H1 (cell line): ENCODE measurements at regions not wholly inside any gene's neighbourhood (a gene's known extent, or its start where the extent isn't known, plus 50 kb on each side); places are given as distances from the start of the nearest gene placed in this dataset.

Experiments used
- CTCF ChIA-PET: fragments of 300-600 bp; sonication (Branson Sonifier 250); formaldehyde crosslinking; loops from one replicate; lab custom pipeline; 2021; ENCODE audit not compliant: partially characterized antibody; lab: Charles Lee
- POLR2A ChIA-PET: fragments of 300-600 bp; sonication (Branson Sonifier 250); formaldehyde crosslinking; loops from one replicate; lab custom pipeline; 2021; ENCODE audit warnings: inconsistent platforms; ENCODE audit not compliant: partially characterized antibody; lab: Charles Lee
- DNase-seq, 2 experiments: peaks; one replicate each; pipeline versions ENCODE4 v3.0.0 to v3.0.0-alpha.2; 2010 to 2022; ENCODE audit warnings: low spot score in 2 of 2, low read depth in 1 of 2, mixed read lengths in 1 of 2
- FAIRE-seq: peaks from 2 replicates; lab custom pipeline; 2011; peaks lifted over from hg19 to GRCh38; lab: Jason Lieb, UNC
- H2AFZ ChIP-seq: 2 replicates; pipeline ENCODE4 v1.8.1; 2012; ENCODE audit warnings: low read length, inconsistent platforms
- H2AK5ac ChIP-seq: 2 replicates; pipeline ENCODE4 v1.6.1; 2013; ENCODE audit warnings: low read depth, low read length
- H2BK120ac ChIP-seq: replicated peaks from 2 replicates; pipeline ENCODE3; 2013; ENCODE audit warnings: low read depth, low read length, inconsistent platforms
- H2BK12ac ChIP-seq: 2 replicates; pipeline ENCODE4 v1.6.1; 2013; ENCODE audit warnings: low read depth, low read length
- H2BK15ac ChIP-seq: 2 replicates; pipeline ENCODE4 v1.6.1; 2013; ENCODE audit warnings: low read length
- H2BK20ac ChIP-seq: 2 replicates; pipeline ENCODE4 v1.6.1; 2013; ENCODE audit warnings: low read length
- H2BK5ac ChIP-seq: 2 replicates; pipeline ENCODE4 v1.6.1; 2013; ENCODE audit warnings: low read depth, low read length
- H3K14ac ChIP-seq: 2 replicates; pipeline ENCODE4 v1.6.1; 2013; ENCODE audit warnings: inconsistent platforms; ENCODE audit not compliant: insufficient read length
- H3K18ac ChIP-seq: 2 replicates; pipeline ENCODE4 v1.6.1; 2013; ENCODE audit warnings: low read length; ENCODE audit errors: extremely low read depth
- H3K23ac ChIP-seq: 2 replicates; pipeline ENCODE4 v1.6.1; 2013; ENCODE audit warnings: inconsistent platforms; ENCODE audit not compliant: insufficient read length
- H3K23me2 ChIP-seq: 2 replicates; pipeline ENCODE4 v1.6.1; 2013; ENCODE audit warnings: low read depth, low read length
- H3K27ac ChIP-seq: 2 replicates; pipeline ENCODE4 v1.6.1; 2011; ENCODE audit warnings: low read depth, low read length, inconsistent platforms
- H3K27me3 ChIP-seq, 4 experiments: replicated peaks in 1 of 4; 1 replicate in 1 of 4; 2 replicates in 3 of 4; pipeline versions ENCODE4 v1.6.1 to v1.8.1; 2011 to 2013; ENCODE audit warnings: low read length in 3 of 4, mild to moderate bottlenecking in 3 of 4, inconsistent platforms in 2 of 4, mixed read lengths in 2 of 4, moderate library complexity in 1 of 4; ENCODE audit not compliant: control insufficient read depth in 3 of 4, insufficient read depth in 3 of 4; ENCODE audit errors: extremely low read depth in 1 of 4
- H3K36me3 ChIP-seq, 4 experiments: 2 replicates each; pipeline versions ENCODE4 v1.6.1 to v1.8.1; 2011 to 2013; ENCODE audit warnings: mild to moderate bottlenecking in 4 of 4, low read length in 3 of 4, moderate library complexity in 2 of 4, control low read depth in 1 of 4, inconsistent platforms in 1 of 4; ENCODE audit not compliant: insufficient read depth in 4 of 4, control insufficient read depth in 2 of 4
- H3K4ac ChIP-seq: replicated peaks from 2 replicates; pipeline ENCODE3; 2013; ENCODE audit warnings: low read length, low read depth, mixed read lengths, inconsistent platforms; ENCODE audit not compliant: insufficient read length
- H3K4me1 ChIP-seq, 4 experiments: replicated peaks in 1 of 4; 1 replicate in 1 of 4; 2 replicates in 3 of 4; pipeline versions ENCODE4 v1.6.1 to v1.8.1; 2011 to 2013; ENCODE audit warnings: low read length in 3 of 4, inconsistent platforms in 2 of 4, mixed read lengths in 1 of 4; ENCODE audit not compliant: insufficient read depth in 4 of 4, control insufficient read depth in 3 of 4
- H3K4me2 ChIP-seq, 2 experiments: 2 replicates each; pipeline versions ENCODE4 v1.6.1 to v1.8.1; 2011 to 2013; ENCODE audit warnings: low read depth in 2 of 2, low read length in 2 of 2, control low read depth in 1 of 2, inconsistent platforms in 1 of 2, mild to moderate bottlenecking in 1 of 2; ENCODE audit not compliant: insufficient read depth in 1 of 2
- H3K4me3 ChIP-seq, 4 experiments: fragments of 200-600, 300-600 bp in 1 of 4; sonication (generic), shearing (Covaris generic), sonication (Bioruptor Twin) in 1 of 4; 2 replicates each; pipeline versions ENCODE4 v1.5.1 to v1.8.1; 2011 to 2016; ENCODE audit warnings: low read length in 4 of 4, low read depth in 3 of 4, control low read depth in 2 of 4, inconsistent platforms in 2 of 4, mild to moderate bottlenecking in 2 of 4, mixed read lengths in 1 of 4, moderate library complexity in 1 of 4; ENCODE audit not compliant: insufficient read depth in 2 of 4; ENCODE audit errors: extremely low read depth in 1 of 4
- H3K56ac ChIP-seq: replicated peaks from 2 replicates; pipeline ENCODE3; 2013; ENCODE audit warnings: low read depth, mild to moderate bottlenecking, mixed read lengths, low read length, inconsistent platforms; ENCODE audit not compliant: insufficient read length
- H3K79me1 ChIP-seq: 2 replicates; pipeline ENCODE4 v1.6.1; 2013; ENCODE audit warnings: low read depth, low read length, control low read depth
- H3K79me2 ChIP-seq, 2 experiments: 2 replicates each; pipeline versions ENCODE4 v1.6.1 to v1.8.1; 2012 to 2013; ENCODE audit warnings: low read length in 2 of 2, mild to moderate bottlenecking in 2 of 2, inconsistent platforms in 1 of 2; ENCODE audit not compliant: insufficient read depth in 2 of 2, control insufficient read depth in 1 of 2
- H3K9ac ChIP-seq, 4 experiments: replicated peaks in 1 of 4; 1 replicate in 1 of 4; 2 replicates in 3 of 4; pipeline versions ENCODE4 v1.6.1 to v1.8.1; 2011 to 2013; ENCODE audit warnings: low read depth in 3 of 4, low read length in 3 of 4, control low read depth in 2 of 4, mild to moderate bottlenecking in 2 of 4, moderate library complexity in 2 of 4, inconsistent platforms in 1 of 4; ENCODE audit errors: extremely low read depth in 1 of 4
- H3K9me3 ChIP-seq, 2 experiments: 2 replicates each; pipeline versions ENCODE4 v1.6.1 to v1.8.1; 2012 to 2013; ENCODE audit warnings: mild to moderate bottlenecking in 2 of 2, moderate library complexity in 2 of 2, control low read depth in 1 of 2, inconsistent platforms in 1 of 2, low read depth in 1 of 2, low read length in 1 of 2, mixed read lengths in 1 of 2; ENCODE audit not compliant: insufficient read depth in 2 of 2
- H4K20me1 ChIP-seq, 2 experiments: replicated peaks in 1 of 2; 2 replicates each; pipeline versions ENCODE3 to v1.8.1; 2011 to 2013; ENCODE audit warnings: inconsistent platforms in 2 of 2, low read length in 2 of 2, mild to moderate bottlenecking in 1 of 2; ENCODE audit not compliant: insufficient read depth in 2 of 2, control insufficient read depth in 1 of 2
- H4K5ac ChIP-seq: 2 replicates; pipeline ENCODE4 v1.6.1; 2013; ENCODE audit warnings: low read length, low read depth, mixed read lengths, inconsistent platforms; ENCODE audit not compliant: insufficient read length
- H4K8ac ChIP-seq: 2 replicates; pipeline ENCODE4 v1.8.0; 2013; ENCODE audit warnings: mild to moderate bottlenecking, moderate library complexity, low read length, inconsistent platforms; ENCODE audit not compliant: insufficient read depth; ENCODE audit errors: extremely low read depth
- H4K91ac ChIP-seq: replicated peaks from 2 replicates; pipeline ENCODE3; 2013; ENCODE audit warnings: low read length, mixed read lengths, inconsistent platforms; ENCODE audit not compliant: insufficient read length
- ASH2L ChIP-seq: fragments of 200-600, 300-600 bp; sonication (generic); IDR thresholded peaks from one replicate; pipeline ENCODE4 v1.7.1; 2017; ENCODE audit warnings: low read length
- CREB1 ChIP-seq: IDR thresholded peaks from 2 replicates; pipeline ENCODE4 v1.6.1; 2012; ENCODE audit warnings: inconsistent platforms
- CTBP2 ChIP-seq: IDR thresholded peaks from 2 replicates; pipeline ENCODE4 v1.7.0; 2011; ENCODE audit warnings: borderline replicate concordance, mild to moderate bottlenecking, moderate library complexity, mixed read lengths, low read length; ENCODE audit not compliant: insufficient read depth, insufficient read length
- GABPA ChIP-seq: IDR thresholded peaks from 2 replicates; pipeline ENCODE4 v1.6.1; 2011; ENCODE audit warnings: mild to moderate bottlenecking, low read length, moderate library complexity, borderline replicate concordance; ENCODE audit not compliant: insufficient read depth
- JUND ChIP-seq: IDR thresholded peaks from 2 replicates; pipeline ENCODE4 v1.6.1; 2011; ENCODE audit warnings: mild to moderate bottlenecking, improper control_type of control experiment, low read length
- KDM4A ChIP-seq: IDR thresholded peaks from one replicate; pipeline ENCODE4 v1.7.1; 2012; ENCODE audit warnings: low read depth, mild to moderate bottlenecking, moderate library complexity, low read length, inconsistent platforms; ENCODE audit not compliant: severe bottlenecking
- POLR2A ChIP-seq, 2 experiments: IDR thresholded peaks; 1 replicate in 1 of 2; 2 replicates in 1 of 2; pipeline ENCODE4 v1.6.1; 2011; ENCODE audit warnings: low read depth in 2 of 2, low read length in 2 of 2, mild to moderate bottlenecking in 2 of 2; ENCODE audit errors: control extremely low read depth in 1 of 2
- POU5F1 ChIP-seq: IDR thresholded peaks from 2 replicates; pipeline ENCODE4 v1.6.1; 2011; ENCODE audit warnings: low read depth, mild to moderate bottlenecking, low read length, moderate library complexity
- SP2 ChIP-seq: IDR thresholded peaks from 2 replicates; pipeline ENCODE4 v1.6.1; 2012; ENCODE audit warnings: mild to moderate bottlenecking, low read length, inconsistent platforms
- SP4 ChIP-seq: IDR thresholded peaks from 2 replicates; pipeline ENCODE4 v1.6.1; 2012; ENCODE audit warnings: low read length, inconsistent platforms
- SRF ChIP-seq: IDR thresholded peaks from 2 replicates; pipeline ENCODE4 v1.6.1; 2011; ENCODE audit warnings: mild to moderate bottlenecking, low read depth, low read length, moderate library complexity
- TAF1 ChIP-seq: IDR thresholded peaks from 2 replicates; pipeline ENCODE4 v1.6.1; 2011; ENCODE audit warnings: mild to moderate bottlenecking, low read depth, low read length
- YY1 ChIP-seq: IDR thresholded peaks from 2 replicates; pipeline ENCODE4 v1.6.1; 2011; ENCODE audit warnings: low read depth, mild to moderate bottlenecking, low read length
- WGBS, 2 experiments: shearing (Covaris generic) in 1 of 2; methylation state at CpG; one replicate each; pipeline versions ENCODE4 v1.1.6 to v1.1.7; 2013 to 2015; ENCODE audit warnings: low lambda C conversion rate in 2 of 2, mixed read lengths in 2 of 2, inconsistent platforms in 1 of 2, low coverage in 1 of 2, missing lambda C conversion rate in 1 of 2; ENCODE audit not compliant: insufficient replicate concordance in 2 of 2, insufficient coverage in 1 of 2, insufficient read length in 1 of 2; ENCODE audit errors: extremely low coverage in 1 of 2, missing lambda C conversion rate in 1 of 2; 5-methylcytosine and 5-hydroxymethylcytosine counted together
- TF ChIP-seq, protein P1 (sequence below), 3 experiments: IDR thresholded peaks; 1 replicate in 2 of 3; 2 replicates in 1 of 3; pipeline versions ENCODE4 v1.5.1 to v1.6.1; 2011; ENCODE audit warnings: low read length in 3 of 3, mild to moderate bottlenecking in 3 of 3, inconsistent platforms in 2 of 3, low read depth in 1 of 3, moderate library complexity in 1 of 3; ENCODE audit not compliant: insufficient read depth in 1 of 3; ENCODE audit errors: control extremely low read depth in 1 of 3

DNA sequence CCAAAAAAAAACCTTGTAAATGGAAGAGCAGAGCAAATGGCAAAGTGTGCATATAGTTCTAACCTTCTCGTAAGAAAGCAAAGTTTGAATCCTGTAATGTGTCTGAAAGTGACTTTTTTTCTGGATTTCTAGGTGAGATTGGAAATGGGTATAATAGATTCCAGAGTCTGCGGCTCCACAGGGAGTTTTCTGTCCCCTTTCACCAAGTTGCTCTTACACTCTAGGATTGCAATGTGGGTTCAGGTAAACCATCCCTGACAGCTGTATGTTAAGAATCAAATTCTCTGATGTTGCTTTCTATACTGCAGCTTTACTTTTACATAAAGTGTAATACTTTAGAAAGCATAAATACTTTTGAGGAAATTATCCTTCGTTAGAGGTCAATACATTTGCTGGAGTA, 260.1 kb downstream of the PRL start:
- Histone ChIP-seq H3K56ac (no peak overlapping the region), H3K4me3 (no peak overlapping the region), H3K36me3 (peaks cover 0 to 3% (median 1%) of the 10 kb centered on the region in 4 experiments; a peak in 2 of 8 replicates), H3K4me2 (no peak overlapping the region), H3K4me1 (peaks cover 0 to 11% (median 6%) of the 10 kb centered on the region in 4 experiments; a peak in 5 of 7 replicates), H3K9ac (no peak overlapping the region), H3K23me2 (no peaks in the 10 kb centered on the region; the same call in 1 of the 2 replicates), H3K9me3 (no peaks in the 10 kb centered on the region), H3K18ac (no peak overlapping the region), H3K23ac (no peak overlapping the region), H2BK20ac (no peak overlapping the region), H3K79me2 (peaks cover 0 to 36% of the 10 kb centered on the region in 2 experiments; a peak in 2 of 4 replicates), H4K91ac (no peak overlapping the region), H2BK120ac (no peak overlapping the region), H2BK15ac (no peak overlapping the region), H3K27me3 (no peaks in the 10 kb centered on the region), H2BK5ac (no peak overlapping the region), H3K79me1 (no peaks in the 10 kb centered on the region), H4K8ac (no peak overlapping the region), H3K14ac (no peak overlapping the region), H2AFZ (no peak overlapping the region), H3K27ac (no peak overlapping the region), H2AK5ac (no peak overlapping the region), H2BK12ac (no peak overlapping the region), H4K5ac (no peak overlapping the region), H4K20me1 (no peaks in the 10 kb centered on the region), H3K4ac (no peak overlapping the region)
- ChIA-PET POLR2A (interaction anchor here (0.6 to 1.9 kb wide), 2 partner anchors 11 to 193 kb away, joined by 4 to 11 read pairs; no protein-coding TSS in a partner anchor), CTCF (no interaction called here)
- 64% methylated on average over 3 of the region's 3 CpGs; no CpG with 5 or more reads in 1 of the 2 experiments for WGBS, 2 experiments
- FAIRE-seq (no peak), DNase-seq (no peak)
- TF ChIP-seq SP2 (no peak), GABPA (no peak), JUND (no peak), KDM4A (no peak), POLR2A (IDR thresholded peaks at IDR 0.05; ENCODE audit: control extremely low read depth in 1 of 2, low read depth in 2 of 2, low read length in 2 of 2) (no peak), CTBP2 (no peak), POU5F1 (no peak), YY1 (no peak), CREB1 (no peak), SP4 (no peak), TAF1 (no peak), ASH2L (no peak), SRF (no peak)
- TF ChIP-seq, protein P1, sequence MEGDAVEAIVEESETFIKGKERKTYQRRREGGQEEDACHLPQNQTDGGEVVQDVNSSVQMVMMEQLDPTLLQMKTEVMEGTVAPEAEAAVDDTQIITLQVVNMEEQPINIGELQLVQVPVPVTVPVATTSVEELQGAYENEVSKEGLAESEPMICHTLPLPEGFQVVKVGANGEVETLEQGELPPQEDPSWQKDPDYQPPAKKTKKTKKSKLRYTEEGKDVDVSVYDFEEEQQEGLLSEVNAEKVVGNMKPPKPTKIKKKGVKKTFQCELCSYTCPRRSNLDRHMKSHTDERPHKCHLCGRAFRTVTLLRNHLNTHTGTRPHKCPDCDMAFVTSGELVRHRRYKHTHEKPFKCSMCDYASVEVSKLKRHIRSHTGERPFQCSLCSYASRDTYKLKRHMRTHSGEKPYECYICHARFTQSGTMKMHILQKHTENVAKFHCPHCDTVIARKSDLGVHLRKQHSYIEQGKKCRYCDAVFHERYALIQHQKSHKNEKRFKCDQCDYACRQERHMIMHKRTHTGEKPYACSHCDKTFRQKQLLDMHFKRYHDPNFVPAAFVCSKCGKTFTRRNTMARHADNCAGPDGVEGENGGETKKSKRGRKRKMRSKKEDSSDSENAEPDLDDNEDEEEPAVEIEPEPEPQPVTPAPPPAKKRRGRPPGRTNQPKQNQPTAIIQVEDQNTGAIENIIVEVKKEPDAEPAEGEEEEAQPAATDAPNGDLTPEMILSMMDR (IDR thresholded peaks at IDR 0.05; ENCODE audit: control extremely low read depth in 1 of 3, insufficient read depth in 1 of 3, low read depth in 1 of 3, low read length in 3 of 3) = no peak
